Ascending aorta (tissue), 2 donors: ENCODE measurements at regions not wholly inside any gene's neighbourhood (a gene's known extent, or its start where the extent isn't known, plus 50 kb on each side); places are given as distances from the start of the nearest gene placed in this dataset.

Experiments
- DNase-seq, 2 donors: peaks; one replicate each; pipeline ENCODE4 v3.0.0-alpha.2; 2019; ENCODE audit warnings: low spot score in 2 of 2
- H3K27ac ChIP-seq, 2 donors: fragments of 200-600 bp; sonication (generic); one replicate each; pipeline ENCODE4 v1.5.1; 2016 to 2017; ENCODE audit warnings: mild to moderate bottlenecking in 1 of 2
- H3K27me3 ChIP-seq: fragments of 200-600 bp; sonication (generic); one replicate; pipeline ENCODE4 v1.5.1; 2017
- H3K36me3 ChIP-seq, 2 donors: fragments of 200-600 bp; sonication (generic); one replicate each; pipeline ENCODE4 v1.5.1; 2016
- H3K4me1 ChIP-seq, 2 donors: fragments of 200-600 bp; sonication (generic); one replicate each; pipeline ENCODE4 v1.5.1; 2016 to 2017; ENCODE audit warnings: mild to moderate bottlenecking in 1 of 2
- H3K4me3 ChIP-seq, 2 donors: fragments of 200-600 bp; sonication (generic); one replicate each; pipeline ENCODE4 v1.5.1; 2016 to 2017; ENCODE audit warnings: mild to moderate bottlenecking in 1 of 2
- H3K9me3 ChIP-seq, 2 donors: fragments of 200-600 bp; sonication (generic); one replicate each; pipeline ENCODE4 v1.5.1; 2016
- intact Hi-C: fragments of 100-400 bp; cut with DNase I; formaldehyde crosslinking; loops from one replicate; pipeline ENCODE4 v1.15.1; 2023
- TF ChIP-seq, protein P1 (sequence below), 3 experiments: fragments of 200-600 bp in 2 of 3; fragments of 450-650 bp in 1 of 3; sonication (generic) in 2 of 3; IDR thresholded peaks; one replicate each; pipeline ENCODE4 v1.5.1; 2016 to 2019; ENCODE audit warnings: antibody characterized with exemption in 3 of 3, mild to moderate bottlenecking in 1 of 3, moderate library complexity in 1 of 3

DNA sequence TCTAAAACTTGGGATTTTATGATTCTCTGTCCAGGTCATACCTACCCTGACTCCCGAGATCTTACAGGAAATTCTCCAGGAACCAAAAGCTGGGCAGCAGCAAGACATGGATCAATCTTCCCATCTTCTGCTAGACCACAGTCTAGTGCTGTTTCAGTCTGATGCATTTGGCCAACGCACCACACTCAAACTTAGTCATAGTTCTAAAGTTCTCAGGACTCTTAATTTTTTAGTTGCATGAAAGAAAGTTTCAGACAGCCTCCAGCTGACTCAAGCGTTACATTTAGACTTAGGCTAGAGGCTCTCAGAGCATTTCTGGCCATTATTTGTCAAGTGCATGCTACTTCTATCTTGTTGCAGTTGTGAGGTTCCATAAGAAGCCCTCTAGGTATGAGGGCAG, 230.1 kb upstream of the CCDC150 start:
- H3K4me1 ChIP-seq: peaks cover 3 to 8% of the 10 kb centered on the region in 2 donors
- DNase-seq: no peak
- TF ChIP-seq, protein P1, sequence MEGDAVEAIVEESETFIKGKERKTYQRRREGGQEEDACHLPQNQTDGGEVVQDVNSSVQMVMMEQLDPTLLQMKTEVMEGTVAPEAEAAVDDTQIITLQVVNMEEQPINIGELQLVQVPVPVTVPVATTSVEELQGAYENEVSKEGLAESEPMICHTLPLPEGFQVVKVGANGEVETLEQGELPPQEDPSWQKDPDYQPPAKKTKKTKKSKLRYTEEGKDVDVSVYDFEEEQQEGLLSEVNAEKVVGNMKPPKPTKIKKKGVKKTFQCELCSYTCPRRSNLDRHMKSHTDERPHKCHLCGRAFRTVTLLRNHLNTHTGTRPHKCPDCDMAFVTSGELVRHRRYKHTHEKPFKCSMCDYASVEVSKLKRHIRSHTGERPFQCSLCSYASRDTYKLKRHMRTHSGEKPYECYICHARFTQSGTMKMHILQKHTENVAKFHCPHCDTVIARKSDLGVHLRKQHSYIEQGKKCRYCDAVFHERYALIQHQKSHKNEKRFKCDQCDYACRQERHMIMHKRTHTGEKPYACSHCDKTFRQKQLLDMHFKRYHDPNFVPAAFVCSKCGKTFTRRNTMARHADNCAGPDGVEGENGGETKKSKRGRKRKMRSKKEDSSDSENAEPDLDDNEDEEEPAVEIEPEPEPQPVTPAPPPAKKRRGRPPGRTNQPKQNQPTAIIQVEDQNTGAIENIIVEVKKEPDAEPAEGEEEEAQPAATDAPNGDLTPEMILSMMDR (IDR thresholded peaks at IDR 0.05): no peak
- no peak overlapping the region for H3K4me3 ChIP-seq
- no peaks in the 10 kb centered on the region for H3K27me3 ChIP-seq
- no peaks in the 10 kb centered on the region for H3K36me3 ChIP-seq
- intact Hi-C loops: no loop called here
- H3K27ac ChIP-seq: no peak overlapping the region
- no peaks in the 10 kb centered on the region for H3K9me3 ChIP-seq

- Histone ChIP-seq H3K9me3 (no peaks in the 10 kb centered on the region), H3K27ac (no peak overlapping the region), H3K4me3 (no peak overlapping the region), H3K36me3 (no peaks in the 10 kb centered on the region), H3K27me3 (no peaks in the 10 kb centered on the region), H3K4me1 (peaks cover 3 to 8% of the 10 kb centered on the region in 2 donors)
- DNase-seq: no peak
- TF ChIP-seq, protein P1 (IDR thresholded peaks at IDR 0.05): no peak
- intact Hi-C loops: no loop called here
These were observed 229.5 kb upstream of the CCDC150 start for GRCh38 chr2:196410008-196410407.

DNA sequence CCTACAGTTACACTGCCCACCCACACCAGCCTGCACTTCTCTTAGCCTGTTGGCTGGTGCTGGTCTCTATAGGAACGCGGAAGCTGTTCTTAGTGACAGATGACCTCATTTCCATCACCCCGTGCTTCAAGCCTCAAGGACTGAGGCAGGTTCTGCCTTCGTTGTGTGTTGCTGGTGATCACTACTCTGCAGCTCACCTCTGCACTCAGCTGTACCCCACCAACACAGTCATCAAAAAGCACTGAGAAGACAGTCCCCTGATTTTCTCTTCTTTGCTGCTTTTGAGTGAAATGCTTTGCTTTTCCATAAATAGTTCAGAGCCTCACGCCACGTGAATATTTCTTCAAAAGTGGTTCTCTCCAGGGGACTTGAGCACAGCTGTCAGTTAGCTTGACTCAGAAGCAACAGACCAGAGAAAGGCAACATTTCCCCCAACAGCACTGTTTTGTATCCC, 225.7 kb upstream of the CCDC150 start:
- Histone ChIP-seq H3K36me3 (no peaks in the 10 kb centered on the region), H3K27me3 (no peaks in the 10 kb centered on the region), H3K4me3 (no peak overlapping the region), H3K27ac (no peak overlapping the region), H3K4me1 (peaks cover 3 to 8% of the 10 kb centered on the region in 2 donors), H3K9me3 (no peaks in the 10 kb centered on the region)
- no peak for DNase-seq
- intact Hi-C loops: no loop called here
- TF ChIP-seq, protein P1 (IDR thresholded peaks at IDR 0.05): no peak

GRCh38 chr2:196415384-196415783, 224.1 kb upstream of the CCDC150 start:
- intact Hi-C loops: no loop called here
- Histone ChIP-seq H3K9me3 (no peaks in the 10 kb centered on the region), H3K4me3 (no peak overlapping the region), H3K36me3 (no peaks in the 10 kb centered on the region), H3K27me3 (no peaks in the 10 kb centered on the region), H3K27ac (no peak overlapping the region), H3K4me1 (peaks cover 3% of the 10 kb centered on the region in 2 donors)
- no peak for DNase-seq
- TF ChIP-seq, protein P1 (IDR thresholded peaks at IDR 0.05): no peak

DNA sequence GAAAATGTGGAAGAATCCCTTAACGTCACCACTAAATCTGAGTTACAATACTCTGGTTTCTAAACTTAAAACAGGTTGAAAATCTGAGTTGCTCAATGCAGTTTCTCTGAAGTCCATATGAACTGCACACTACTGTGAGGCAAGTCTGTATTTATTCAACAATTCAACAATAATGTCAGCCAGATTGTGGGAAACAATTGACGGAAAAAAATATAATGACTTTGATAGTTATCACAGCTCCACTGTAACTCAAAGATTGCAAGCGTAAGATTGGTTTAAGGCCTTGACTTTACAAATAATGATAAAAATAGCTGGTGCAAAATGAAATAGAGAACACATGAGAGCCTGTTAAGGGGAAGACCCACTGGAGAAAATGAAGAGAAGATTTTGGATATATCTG, 219.4 kb upstream of the CCDC150 start:
- H3K27ac ChIP-seq: no peak overlapping the region
- TF ChIP-seq, protein P1 (IDR thresholded peaks at IDR 0.05): no peak
- H3K36me3 ChIP-seq: no peaks in the 10 kb centered on the region
- H3K4me1 ChIP-seq: no peaks in the 10 kb centered on the region
- no peaks in the 10 kb centered on the region for H3K27me3 ChIP-seq
- DNase-seq: no peak
- H3K4me3 ChIP-seq: no peak overlapping the region
- intact Hi-C loops: no loop called here
- H3K9me3 ChIP-seq: no peaks in the 10 kb centered on the region

DNA sequence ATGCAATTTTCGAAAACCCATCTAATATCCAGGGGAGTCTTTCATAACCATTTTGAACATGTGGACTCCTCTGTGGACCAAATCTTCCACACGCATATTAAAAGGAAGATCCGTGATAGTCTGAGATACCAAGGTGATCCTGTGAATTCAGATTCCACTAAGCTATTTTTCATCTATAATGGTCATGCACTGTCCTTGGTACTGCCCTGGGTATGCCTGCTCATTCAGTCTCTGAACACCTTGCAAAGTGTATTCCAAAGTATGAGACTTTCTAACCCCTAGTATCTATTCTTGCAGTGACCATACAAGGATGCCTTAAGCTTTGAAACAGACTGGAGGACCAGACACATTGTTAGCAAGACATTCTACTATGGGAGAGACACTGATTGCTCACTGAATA, 217.6 kb upstream of the CCDC150 start:
- H3K9me3 ChIP-seq: no peaks in the 10 kb centered on the region

More for the DNA sequence above, 217.6 kb upstream of the CCDC150 start:
- Histone ChIP-seq H3K4me1 (no peaks in the 10 kb centered on the region), H3K36me3 (no peaks in the 10 kb centered on the region), H3K27me3 (no peaks in the 10 kb centered on the region), H3K4me3 (no peak overlapping the region), H3K27ac (no peak overlapping the region)
- intact Hi-C loops: no loop called here
- TF ChIP-seq, protein P1 (IDR thresholded peaks at IDR 0.05): no peak
- no peak for DNase-seq
